ENCODE measurements at regions not wholly inside any gene's neighbourhood (a gene's known extent, or its start where the extent isn't known, plus 50 kb on each side); places are given as distances from the start of the nearest gene placed in this dataset.

DNA sequence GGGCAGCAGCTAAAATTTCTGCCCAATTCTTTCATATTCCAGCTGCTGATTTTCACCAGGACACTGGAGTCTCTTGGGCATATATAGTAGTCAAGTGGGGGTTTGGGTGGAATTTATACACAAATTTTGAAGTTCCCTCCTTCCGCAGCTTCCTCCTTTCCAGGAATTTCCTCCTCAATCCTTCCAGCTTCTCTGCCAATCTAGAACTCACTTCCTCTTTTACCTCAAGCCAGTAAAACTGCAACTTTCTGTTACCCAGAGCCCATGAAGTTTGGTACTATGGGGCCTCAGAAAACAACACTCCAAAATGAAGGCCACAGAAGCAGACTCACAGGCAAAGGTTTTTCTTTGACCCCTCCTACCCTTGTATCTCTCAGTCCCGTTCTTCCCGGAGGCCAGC is 51.7 kb upstream of the G2E3 start:
- no peak for TF ChIP-seq EZH2 (IDR thresholded peaks at IDR 0.05; ENCODE audit: low read length, missing control alignments)
- TF ChIP-seq, protein P1, sequence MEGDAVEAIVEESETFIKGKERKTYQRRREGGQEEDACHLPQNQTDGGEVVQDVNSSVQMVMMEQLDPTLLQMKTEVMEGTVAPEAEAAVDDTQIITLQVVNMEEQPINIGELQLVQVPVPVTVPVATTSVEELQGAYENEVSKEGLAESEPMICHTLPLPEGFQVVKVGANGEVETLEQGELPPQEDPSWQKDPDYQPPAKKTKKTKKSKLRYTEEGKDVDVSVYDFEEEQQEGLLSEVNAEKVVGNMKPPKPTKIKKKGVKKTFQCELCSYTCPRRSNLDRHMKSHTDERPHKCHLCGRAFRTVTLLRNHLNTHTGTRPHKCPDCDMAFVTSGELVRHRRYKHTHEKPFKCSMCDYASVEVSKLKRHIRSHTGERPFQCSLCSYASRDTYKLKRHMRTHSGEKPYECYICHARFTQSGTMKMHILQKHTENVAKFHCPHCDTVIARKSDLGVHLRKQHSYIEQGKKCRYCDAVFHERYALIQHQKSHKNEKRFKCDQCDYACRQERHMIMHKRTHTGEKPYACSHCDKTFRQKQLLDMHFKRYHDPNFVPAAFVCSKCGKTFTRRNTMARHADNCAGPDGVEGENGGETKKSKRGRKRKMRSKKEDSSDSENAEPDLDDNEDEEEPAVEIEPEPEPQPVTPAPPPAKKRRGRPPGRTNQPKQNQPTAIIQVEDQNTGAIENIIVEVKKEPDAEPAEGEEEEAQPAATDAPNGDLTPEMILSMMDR (conservative IDR thresholded peaks at IDR 0.05 in 1 of 2, IDR thresholded peaks at IDR 0.05 in 1 of 2; ENCODE audit: low read depth in 1 of 2, low read length in 2 of 2), result no peak
- Histone ChIP-seq H3K27ac (ENCODE audit: insufficient read depth, low read length) (no peak overlapping the region), H3K79me2 (ENCODE audit: control insufficient read depth, insufficient read depth, low read length) (no peaks in the 10 kb centered on the region), H3K9ac (ENCODE audit: insufficient read depth, low read length) (no peak overlapping the region), H3K4me1 (ENCODE audit: control insufficient read depth, extremely low read depth, insufficient read depth, low read length) (no peaks in the 10 kb centered on the region), H3K36me3 (ENCODE audit: control insufficient read depth, insufficient read depth, low read length) (no peaks in the 10 kb centered on the region), H3K9me3 (ENCODE audit: control insufficient read depth, insufficient read depth, low read depth, low read length) (no peaks in the 10 kb centered on the region), H3K4me3 (replicated peaks in 1 of 4; ENCODE audit: control extremely low read depth in 1 of 4, insufficient read depth in 1 of 4, low read depth in 3 of 4, low read length in 4 of 4) (no peak overlapping the region), H2AFZ (ENCODE audit: low read length) (no peak overlapping the region), H3K4me2 (ENCODE audit: extremely low read depth, insufficient read depth, low read length) (no peak overlapping the region), H4K20me1 (ENCODE audit: control insufficient read depth, extremely low read depth, insufficient read depth, low read length) (no peaks in the 10 kb centered on the region), H3K27me3 (ENCODE audit: control insufficient read depth, insufficient read depth, low read length) (no peaks in the 10 kb centered on the region)
- no peak for DNase-seq (ENCODE audit: low read depth in 2 of 2)
